GM23338 (cell line): ENCODE measurements at regions not wholly inside any gene's neighbourhood (a gene's known extent, or its start where the extent isn't known, plus 50 kb on each side); places are given as distances from the start of the nearest gene placed in this dataset.

ENCODE experiments used
- ATAC-seq: fragments of 200-7000 bp; cut with Tn5 transposase; 3 replicates; pipeline ENCODE4 v1.9.1; 2020
- DNase-seq: peaks from one replicate; pipeline ENCODE4 v3.0.0-alpha.2; 2015; ENCODE audit warnings: low spot score
- H2AFZ ChIP-seq: fragments of 200-600 bp; sonication (generic); 2 replicates; pipeline ENCODE4 v1.8.0; 2016; ENCODE audit warnings: antibody characterized with exemption, mild to moderate bottlenecking, moderate library complexity
- H3F3A ChIP-seq: fragments of 200-600 bp; sonication (generic); replicated peaks from 2 replicates; pipeline ENCODE4 v1.8.0; 2017; ENCODE audit warnings: antibody characterized with exemption, mixed run types, low read depth
- H3K27ac ChIP-seq: fragments of 200-600 bp; sonication (generic); 2 replicates; pipeline ENCODE4 v1.6.1; 2016; ENCODE audit warnings: low read depth
- H3K27me3 ChIP-seq: fragments of 200-600 bp; sonication (generic); 2 replicates; pipeline ENCODE4 v1.8.0; 2016; ENCODE audit warnings: mild to moderate bottlenecking, mixed run types, moderate library complexity; ENCODE audit not compliant: insufficient read depth
- H3K36me3 ChIP-seq: fragments of 200-600 bp; sonication (generic); 2 replicates; pipeline ENCODE4 v1.8.0; 2016; ENCODE audit warnings: mild to moderate bottlenecking; ENCODE audit not compliant: insufficient read depth
- H3K4me1 ChIP-seq: fragments of 200-600 bp; sonication (generic); 2 replicates; pipeline ENCODE4 v1.8.0; 2016; ENCODE audit warnings: mild to moderate bottlenecking, moderate library complexity; ENCODE audit not compliant: insufficient read depth
- H3K4me2 ChIP-seq: fragments of 200-600 bp; sonication (generic); 2 replicates; pipeline ENCODE4 v1.7.1; 2017; ENCODE audit warnings: mixed run types
- H3K4me3 ChIP-seq: fragments of 200-600 bp; sonication (generic); 2 replicates; pipeline ENCODE4 v1.6.1; 2016; ENCODE audit warnings: mixed run types
- H3K79me2 ChIP-seq: fragments of 200-600 bp; sonication (generic); replicated peaks from 2 replicates; pipeline ENCODE4 v1.8.0; 2017; ENCODE audit warnings: mild to moderate bottlenecking; ENCODE audit not compliant: insufficient read depth
- H3K9me2 ChIP-seq: fragments of 200-600 bp; sonication (generic); 2 replicates; pipeline ENCODE4 v1.8.0; 2017; ENCODE audit not compliant: insufficient read depth
- H4K20me1 ChIP-seq: fragments of 200-600 bp; sonication (generic); replicated peaks from 2 replicates; pipeline ENCODE4 v1.8.0; 2017; ENCODE audit warnings: mild to moderate bottlenecking; ENCODE audit not compliant: insufficient read depth
- H3K27ac Mint-ChIP-seq: 2 replicates; pipeline ENCODE4 v1.8.0; 2020; ENCODE audit warnings: inconsistent platforms, mild to moderate bottlenecking, moderate library complexity, mixed read lengths
- H3K27me3 Mint-ChIP-seq: 3 replicates; pipeline ENCODE4 v1.8.0; 2022; ENCODE audit warnings: low read depth, mild to moderate bottlenecking, moderate library complexity, mixed read lengths, inconsistent platforms; ENCODE audit not compliant: insufficient read depth, poor library complexity
- H3K36me3 Mint-ChIP-seq: 3 replicates; pipeline ENCODE4 v1.8.0; 2021; ENCODE audit warnings: low read depth, mild to moderate bottlenecking, inconsistent platforms, moderate library complexity, mixed read lengths
- H3K4me1 Mint-ChIP-seq: 3 replicates; pipeline ENCODE4 v1.8.0; 2020; ENCODE audit warnings: mild to moderate bottlenecking, inconsistent platforms, mixed read lengths
- H3K4me3 Mint-ChIP-seq: 3 replicates; pipeline ENCODE4 v1.8.0; 2021; ENCODE audit warnings: moderate library complexity, mild to moderate bottlenecking, inconsistent platforms, mixed read lengths
- H3K9me3 Mint-ChIP-seq: 3 replicates; pipeline ENCODE4 v1.8.0; 2020; ENCODE audit warnings: moderate library complexity, mild to moderate bottlenecking, inconsistent platforms, mixed read lengths
- NANOG ChIP-seq: IDR thresholded peaks from 2 replicates; pipeline ENCODE4 v1.6.1; 2016; ENCODE audit warnings: antibody characterized with exemption, borderline replicate concordance
- REST ChIP-seq: IDR thresholded peaks from one replicate; pipeline ENCODE4 v1.6.1; 2018; ENCODE audit warnings: antibody characterized with exemption; ENCODE audit not compliant: unreplicated experiment
- STAT1 ChIP-seq: IDR thresholded peaks from one replicate; pipeline ENCODE4 v1.6.1; 2016; ENCODE audit warnings: antibody characterized with exemption; ENCODE audit not compliant: unreplicated experiment
- ZNF331 ChIP-seq: fragments of 250-450 bp; sonication (Bioruptor Pico); IDR thresholded peaks from 2 replicates; pipeline ENCODE4 v1.5.0; 2020; ENCODE audit warnings: low read depth, mild to moderate bottlenecking, moderate library complexity
- TF ChIP-seq, protein P1 (sequence below), 2 experiments: fragments of 200-600 bp in 1 of 2; sonication (generic) in 1 of 2; conservative IDR thresholded peaks; 2 replicates each; pipeline versions ENCODE4 v1.5.1 to v1.6.1; 2016 to 2017; ENCODE audit warnings: antibody characterized with exemption in 2 of 2, low read depth in 2 of 2, mild to moderate bottlenecking in 2 of 2, moderate library complexity in 1 of 2

DNA sequence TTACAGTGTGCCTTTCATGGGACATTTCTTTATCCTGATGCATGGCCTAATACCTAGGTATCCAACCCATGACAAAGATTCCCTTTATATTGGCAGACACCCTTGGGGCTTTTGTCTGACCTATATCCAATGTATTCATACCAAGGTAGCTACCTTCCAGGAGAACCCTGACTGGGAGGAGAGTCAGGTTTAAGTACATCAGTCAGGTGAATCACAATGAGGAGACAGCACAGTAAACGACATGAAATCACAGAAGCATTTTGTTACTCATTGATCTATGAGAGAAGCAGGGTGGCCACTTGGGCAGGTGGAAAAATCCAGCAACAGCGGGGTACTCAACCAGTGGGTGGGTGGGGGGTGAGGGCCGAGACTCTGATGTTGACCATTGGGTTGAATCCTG, 527.4 kb upstream of the ATXN8OS start (continued):
- no peak for TF ChIP-seq NANOG
- TF ChIP-seq ZNF331 (CRISPR knock-in tag), result no peak
- no peak for TF ChIP-seq REST

- H3K36me3 ChIP-seq, result no peaks in the 10 kb centered on the region
- TF ChIP-seq REST, result no peak
- TF ChIP-seq, protein P1, sequence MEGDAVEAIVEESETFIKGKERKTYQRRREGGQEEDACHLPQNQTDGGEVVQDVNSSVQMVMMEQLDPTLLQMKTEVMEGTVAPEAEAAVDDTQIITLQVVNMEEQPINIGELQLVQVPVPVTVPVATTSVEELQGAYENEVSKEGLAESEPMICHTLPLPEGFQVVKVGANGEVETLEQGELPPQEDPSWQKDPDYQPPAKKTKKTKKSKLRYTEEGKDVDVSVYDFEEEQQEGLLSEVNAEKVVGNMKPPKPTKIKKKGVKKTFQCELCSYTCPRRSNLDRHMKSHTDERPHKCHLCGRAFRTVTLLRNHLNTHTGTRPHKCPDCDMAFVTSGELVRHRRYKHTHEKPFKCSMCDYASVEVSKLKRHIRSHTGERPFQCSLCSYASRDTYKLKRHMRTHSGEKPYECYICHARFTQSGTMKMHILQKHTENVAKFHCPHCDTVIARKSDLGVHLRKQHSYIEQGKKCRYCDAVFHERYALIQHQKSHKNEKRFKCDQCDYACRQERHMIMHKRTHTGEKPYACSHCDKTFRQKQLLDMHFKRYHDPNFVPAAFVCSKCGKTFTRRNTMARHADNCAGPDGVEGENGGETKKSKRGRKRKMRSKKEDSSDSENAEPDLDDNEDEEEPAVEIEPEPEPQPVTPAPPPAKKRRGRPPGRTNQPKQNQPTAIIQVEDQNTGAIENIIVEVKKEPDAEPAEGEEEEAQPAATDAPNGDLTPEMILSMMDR (conservative IDR thresholded peaks at IDR 0.05; ENCODE audit: low read depth in 2 of 2), result peak; percentile 52 to 54
- TF ChIP-seq STAT1, result no peak
- TF ChIP-seq ZNF331 (CRISPR knock-in tag), result no peak
- H3K9me3 Mint-ChIP-seq, result no peaks in the 10 kb centered on the region
- H3K4me1 ChIP-seq, result 0 out of 2 replicates have a peak, but pooled peaks cover 5% of the 10 kb centered on the region
- no peaks in the 10 kb centered on the region for H4K20me1 ChIP-seq
- H3F3A ChIP-seq, result no peaks in the 10 kb centered on the region
- H3K79me2 ChIP-seq, result no peaks in the 10 kb centered on the region
- no peak overlapping the region for H3K4me3 Mint-ChIP-seq
- H3K4me2 ChIP-seq, result no peak overlapping the region
- no peak overlapping the region for H2AFZ ChIP-seq
- peak; percentile 28 for DNase-seq
- peak; percentile 22; the same call in 1 of the 3 replicates for ATAC-seq
- no peak overlapping the region for H3K4me3 ChIP-seq
- no peaks in the 10 kb centered on the region for H3K27me3 Mint-ChIP-seq
- H3K4me1 Mint-ChIP-seq, result peaks cover 11% of the 10 kb centered on the region; the same call in 2 of the 3 replicates
- H3K27me3 ChIP-seq, result no peaks in the 10 kb centered on the region
- no peak overlapping the region; the same call in 1 of the 2 replicates for H3K27ac Mint-ChIP-seq
- H3K27ac ChIP-seq, result no peak overlapping the region
- H3K36me3 Mint-ChIP-seq, result no peaks in the 10 kb centered on the region
- H3K9me2 ChIP-seq, result no peaks in the 10 kb centered on the region
These were observed 528.3 kb upstream of the ATXN8OS start for GRCh38 chr13:69579351-69579750.
